OCI-LY3 (cell line): ENCODE measurements at regions not wholly inside any gene's neighbourhood (a gene's known extent, or its start where the extent isn't known, plus 50 kb on each side); places are given as distances from the start of the nearest gene placed in this dataset.

ENCODE experiments used
- CTCF ChIP-seq: fragments of 200-600, 300-600 bp; sonication (generic); IDR thresholded peaks from 2 replicates; pipeline ENCODE4 v1.5.1; 2014; ENCODE audit warnings: antibody characterized with exemption, low read length, low read depth
- EZH2phosphoT487 ChIP-seq: fragments of 200-600 bp; shearing (Covaris generic); IDR thresholded peaks from 2 replicates; pipeline ENCODE4 v1.6.1; 2018; ENCODE audit warnings: antibody characterized with exemption, mixed run types, low read depth

- TF ChIP-seq CTCF = no peak
- no peak for TF ChIP-seq EZH2phosphoT487
Measured at GRCh38 chr18:22604390-22604985, 186.8 kb upstream of the CTAGE1 start.
